ENCODE measurements at regions not wholly inside any gene's neighbourhood (a gene's known extent, or its start where the extent isn't known, plus 50 kb on each side); places are given as distances from the start of the nearest gene placed in this dataset.

DNA sequence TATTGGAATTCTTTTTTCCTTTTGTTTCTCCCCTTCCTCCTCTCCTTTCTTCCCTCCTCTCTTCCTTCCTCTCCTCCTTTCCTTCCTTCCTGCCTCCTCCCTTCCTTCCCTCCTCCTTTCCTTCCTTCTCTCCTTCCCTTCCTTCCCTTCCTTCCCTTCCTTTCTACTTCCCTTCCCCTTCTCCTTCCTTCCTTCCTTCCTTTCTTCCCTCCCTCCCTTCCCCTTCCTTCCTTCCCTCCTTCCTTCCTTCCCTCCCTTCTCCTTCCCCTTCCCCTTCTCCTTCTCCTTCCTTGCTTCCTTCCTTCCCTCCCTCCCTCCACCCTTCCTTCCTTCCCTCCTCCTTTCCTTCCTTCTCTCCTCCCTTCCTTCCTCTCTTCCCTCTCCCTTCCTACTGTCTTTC is 431.0 kb upstream of the MEIS1 start:
- TF ChIP-seq, protein P1, sequence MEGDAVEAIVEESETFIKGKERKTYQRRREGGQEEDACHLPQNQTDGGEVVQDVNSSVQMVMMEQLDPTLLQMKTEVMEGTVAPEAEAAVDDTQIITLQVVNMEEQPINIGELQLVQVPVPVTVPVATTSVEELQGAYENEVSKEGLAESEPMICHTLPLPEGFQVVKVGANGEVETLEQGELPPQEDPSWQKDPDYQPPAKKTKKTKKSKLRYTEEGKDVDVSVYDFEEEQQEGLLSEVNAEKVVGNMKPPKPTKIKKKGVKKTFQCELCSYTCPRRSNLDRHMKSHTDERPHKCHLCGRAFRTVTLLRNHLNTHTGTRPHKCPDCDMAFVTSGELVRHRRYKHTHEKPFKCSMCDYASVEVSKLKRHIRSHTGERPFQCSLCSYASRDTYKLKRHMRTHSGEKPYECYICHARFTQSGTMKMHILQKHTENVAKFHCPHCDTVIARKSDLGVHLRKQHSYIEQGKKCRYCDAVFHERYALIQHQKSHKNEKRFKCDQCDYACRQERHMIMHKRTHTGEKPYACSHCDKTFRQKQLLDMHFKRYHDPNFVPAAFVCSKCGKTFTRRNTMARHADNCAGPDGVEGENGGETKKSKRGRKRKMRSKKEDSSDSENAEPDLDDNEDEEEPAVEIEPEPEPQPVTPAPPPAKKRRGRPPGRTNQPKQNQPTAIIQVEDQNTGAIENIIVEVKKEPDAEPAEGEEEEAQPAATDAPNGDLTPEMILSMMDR (IDR thresholded peaks at IDR 0.05): no peak
- TF ChIP-seq, protein P2, sequence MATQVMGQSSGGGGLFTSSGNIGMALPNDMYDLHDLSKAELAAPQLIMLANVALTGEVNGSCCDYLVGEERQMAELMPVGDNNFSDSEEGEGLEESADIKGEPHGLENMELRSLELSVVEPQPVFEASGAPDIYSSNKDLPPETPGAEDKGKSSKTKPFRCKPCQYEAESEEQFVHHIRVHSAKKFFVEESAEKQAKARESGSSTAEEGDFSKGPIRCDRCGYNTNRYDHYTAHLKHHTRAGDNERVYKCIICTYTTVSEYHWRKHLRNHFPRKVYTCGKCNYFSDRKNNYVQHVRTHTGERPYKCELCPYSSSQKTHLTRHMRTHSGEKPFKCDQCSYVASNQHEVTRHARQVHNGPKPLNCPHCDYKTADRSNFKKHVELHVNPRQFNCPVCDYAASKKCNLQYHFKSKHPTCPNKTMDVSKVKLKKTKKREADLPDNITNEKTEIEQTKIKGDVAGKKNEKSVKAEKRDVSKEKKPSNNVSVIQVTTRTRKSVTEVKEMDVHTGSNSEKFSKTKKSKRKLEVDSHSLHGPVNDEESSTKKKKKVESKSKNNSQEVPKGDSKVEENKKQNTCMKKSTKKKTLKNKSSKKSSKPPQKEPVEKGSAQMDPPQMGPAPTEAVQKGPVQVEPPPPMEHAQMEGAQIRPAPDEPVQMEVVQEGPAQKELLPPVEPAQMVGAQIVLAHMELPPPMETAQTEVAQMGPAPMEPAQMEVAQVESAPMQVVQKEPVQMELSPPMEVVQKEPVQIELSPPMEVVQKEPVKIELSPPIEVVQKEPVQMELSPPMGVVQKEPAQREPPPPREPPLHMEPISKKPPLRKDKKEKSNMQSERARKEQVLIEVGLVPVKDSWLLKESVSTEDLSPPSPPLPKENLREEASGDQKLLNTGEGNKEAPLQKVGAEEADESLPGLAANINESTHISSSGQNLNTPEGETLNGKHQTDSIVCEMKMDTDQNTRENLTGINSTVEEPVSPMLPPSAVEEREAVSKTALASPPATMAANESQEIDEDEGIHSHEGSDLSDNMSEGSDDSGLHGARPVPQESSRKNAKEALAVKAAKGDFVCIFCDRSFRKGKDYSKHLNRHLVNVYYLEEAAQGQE (IDR thresholded peaks at IDR 0.05; ENCODE audit: insufficient read depth in 1 of 2, low read depth in 2 of 2, low read length in 1 of 2): no peak
- TF ChIP-seq POLR2AphosphoS5 (IDR thresholded peaks at IDR 0.05; ENCODE audit: low read depth, low read length) (no peak), TCF7L2 (IDR thresholded peaks at IDR 0.05; ENCODE audit: low read depth, low read length) (no peak), SIN3A (IDR thresholded peaks at IDR 0.05; ENCODE audit: borderline replicate concordance, insufficient read depth, low read depth, low read length) (no peak)

Data from Panc1 (cell line).